ENCODE measurements at regions not wholly inside any gene's neighbourhood (a gene's known extent, or its start where the extent isn't known, plus 50 kb on each side); places are given as distances from the start of the nearest gene placed in this dataset.

GRCh38 chrX:125382889-125383288 is 63.2 kb downstream of the TEX13C start:
- Histone ChIP-seq H3K36me3 (ENCODE audit: low read depth, low read length) (no peaks in the 10 kb centered on the region), H3K4me1 (ENCODE audit: insufficient read depth, low read length) (peaks cover 25% of the 10 kb centered on the region), H3K4me2 (ENCODE audit: low read length) (no peak overlapping the region), H3K9me2 (replicated peaks; ENCODE audit: low read length) (no peaks in the 10 kb centered on the region), H4K20me1 (ENCODE audit: low read length) (no peaks in the 10 kb centered on the region), H3K27me3 (ENCODE audit: low read length) (no peaks in the 10 kb centered on the region), H3K4me3 (ENCODE audit: low read length) (no peak overlapping the region), H3K79me2 (ENCODE audit: low read length) (no peaks in the 10 kb centered on the region), H3K9me3 (ENCODE audit: low read length) (no peaks in the 10 kb centered on the region), H2AFZ (ENCODE audit: low read length) (no peak overlapping the region), H3F3A (ENCODE audit: low read length, unreplicated experiment) (no peaks in the 10 kb centered on the region), H3K9ac (ENCODE audit: low read length) (no peak overlapping the region), H3K27ac (ENCODE audit: low read length) (no peak overlapping the region)
- intact Hi-C loops (cut with micrococcal nuclease) = no loop called here
- TF ChIP-seq, protein P1, sequence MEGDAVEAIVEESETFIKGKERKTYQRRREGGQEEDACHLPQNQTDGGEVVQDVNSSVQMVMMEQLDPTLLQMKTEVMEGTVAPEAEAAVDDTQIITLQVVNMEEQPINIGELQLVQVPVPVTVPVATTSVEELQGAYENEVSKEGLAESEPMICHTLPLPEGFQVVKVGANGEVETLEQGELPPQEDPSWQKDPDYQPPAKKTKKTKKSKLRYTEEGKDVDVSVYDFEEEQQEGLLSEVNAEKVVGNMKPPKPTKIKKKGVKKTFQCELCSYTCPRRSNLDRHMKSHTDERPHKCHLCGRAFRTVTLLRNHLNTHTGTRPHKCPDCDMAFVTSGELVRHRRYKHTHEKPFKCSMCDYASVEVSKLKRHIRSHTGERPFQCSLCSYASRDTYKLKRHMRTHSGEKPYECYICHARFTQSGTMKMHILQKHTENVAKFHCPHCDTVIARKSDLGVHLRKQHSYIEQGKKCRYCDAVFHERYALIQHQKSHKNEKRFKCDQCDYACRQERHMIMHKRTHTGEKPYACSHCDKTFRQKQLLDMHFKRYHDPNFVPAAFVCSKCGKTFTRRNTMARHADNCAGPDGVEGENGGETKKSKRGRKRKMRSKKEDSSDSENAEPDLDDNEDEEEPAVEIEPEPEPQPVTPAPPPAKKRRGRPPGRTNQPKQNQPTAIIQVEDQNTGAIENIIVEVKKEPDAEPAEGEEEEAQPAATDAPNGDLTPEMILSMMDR (conservative IDR thresholded peaks at IDR 0.05; ENCODE audit: low read depth, low read length) = no peak
- TF ChIP-seq EZH2 (IDR thresholded peaks at IDR 0.05; ENCODE audit: low read length, unreplicated experiment) = no peak
- no peak for TF ChIP-seq EZH2phosphoT487 (IDR thresholded peaks at IDR 0.05; ENCODE audit: borderline replicate concordance, low read length)
- ChIA-PET CTCF (no interaction called here), POLR2A (ENCODE audit: unreplicated experiment) (no interaction called here)
- ATAC-seq = no peak
- DNase-seq = no peak
- no TSS peak for BruUV-seq (replicated peaks)

DNA sequence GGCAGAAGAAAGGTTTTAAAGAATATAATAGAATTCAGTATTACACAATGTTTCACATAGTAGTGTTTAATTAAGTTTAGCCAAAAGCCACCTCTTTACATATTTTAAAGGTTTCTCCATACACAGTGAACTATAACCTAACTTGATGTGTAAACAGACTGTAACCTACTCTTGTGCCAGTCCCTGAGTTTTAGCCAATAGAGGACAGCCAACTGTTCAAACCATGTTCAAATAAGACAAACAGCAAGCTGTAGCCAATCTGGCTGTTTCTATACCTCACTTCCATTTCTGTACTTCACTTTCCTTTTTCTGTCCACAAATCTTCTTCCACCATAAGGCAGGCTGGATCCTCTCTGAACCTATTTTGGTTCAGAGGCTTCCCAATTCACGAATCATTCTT is 65.2 kb downstream of the TEX13C start:
- no peaks in the 10 kb centered on the region for H3K9me3 ChIP-seq (ENCODE audit: low read length)
- no peak overlapping the region for H2AFZ ChIP-seq (ENCODE audit: low read length)
- H3K36me3 ChIP-seq (ENCODE audit: low read depth, low read length) = no peaks in the 10 kb centered on the region
- TF ChIP-seq, protein P1 (conservative IDR thresholded peaks at IDR 0.05; ENCODE audit: low read depth, low read length) = no peak
- no peak for TF ChIP-seq EZH2phosphoT487 (IDR thresholded peaks at IDR 0.05; ENCODE audit: borderline replicate concordance, low read length)
- no peak for TF ChIP-seq EZH2 (IDR thresholded peaks at IDR 0.05; ENCODE audit: low read length, unreplicated experiment)
- no peaks in the 10 kb centered on the region for H3K79me2 ChIP-seq (ENCODE audit: low read length)
- no peak overlapping the region for H3K4me3 ChIP-seq (ENCODE audit: low read length)
- peaks cover 12% of the 10 kb centered on the region for H3K4me1 ChIP-seq (ENCODE audit: insufficient read depth, low read length)
- CTCF ChIA-PET = no interaction called here
- H3K27ac ChIP-seq (ENCODE audit: low read length) = no peak overlapping the region
- no peak overlapping the region for H3K9ac ChIP-seq (ENCODE audit: low read length)
- no peaks in the 10 kb centered on the region for H4K20me1 ChIP-seq (ENCODE audit: low read length)
- no peaks in the 10 kb centered on the region for H3F3A ChIP-seq (ENCODE audit: low read length, unreplicated experiment)
- H3K27me3 ChIP-seq (ENCODE audit: low read length) = no peaks in the 10 kb centered on the region
- POLR2A ChIA-PET (ENCODE audit: unreplicated experiment) = no interaction called here
- intact Hi-C loops (cut with micrococcal nuclease) = no loop called here
- no peak overlapping the region for H3K4me2 ChIP-seq (ENCODE audit: low read length)
- H3K9me2 ChIP-seq (replicated peaks; ENCODE audit: low read length) = no peaks in the 10 kb centered on the region
- DNase-seq = no peak
- no peak for ATAC-seq
- BruUV-seq (replicated peaks) = no TSS peak

- no peak for ATAC-seq
- Histone ChIP-seq H4K20me1 (ENCODE audit: low read length) (no peaks in the 10 kb centered on the region), H3K27me3 (ENCODE audit: low read length) (no peaks in the 10 kb centered on the region), H3K27ac (ENCODE audit: low read length) (no peak overlapping the region), H2AFZ (ENCODE audit: low read length) (no peak overlapping the region), H3K9me2 (replicated peaks; ENCODE audit: low read length) (no peaks in the 10 kb centered on the region), H3K36me3 (ENCODE audit: low read depth, low read length) (no peaks in the 10 kb centered on the region), H3K4me3 (ENCODE audit: low read length) (no peak overlapping the region), H3K79me2 (ENCODE audit: low read length) (no peaks in the 10 kb centered on the region), H3K4me1 (ENCODE audit: insufficient read depth, low read length) (peaks cover 12% of the 10 kb centered on the region), H3K4me2 (ENCODE audit: low read length) (no peak overlapping the region), H3K9me3 (ENCODE audit: low read length) (no peaks in the 10 kb centered on the region), H3F3A (ENCODE audit: low read length, unreplicated experiment) (no peaks in the 10 kb centered on the region), H3K9ac (ENCODE audit: low read length) (no peak overlapping the region)
- DNase-seq = no peak
- no TSS peak for BruUV-seq (replicated peaks)
- CTCF ChIA-PET = no interaction called here
- POLR2A ChIA-PET (ENCODE audit: unreplicated experiment) = no interaction called here
- intact Hi-C loops (cut with micrococcal nuclease) = no loop called here
- TF ChIP-seq EZH2phosphoT487 (IDR thresholded peaks at IDR 0.05; ENCODE audit: borderline replicate concordance, low read length) (no peak), EZH2 (IDR thresholded peaks at IDR 0.05; ENCODE audit: low read length, unreplicated experiment) (no peak)
- TF ChIP-seq, protein P1 (conservative IDR thresholded peaks at IDR 0.05; ENCODE audit: low read depth, low read length) = no peak
Measured at GRCh38 chrX:125387945-125388344, 68.3 kb downstream of the TEX13C start.
